Retinal pigment epithelial cell (primary cell): ENCODE measurements at regions not wholly inside any gene's neighbourhood (a gene's known extent, or its start where the extent isn't known, plus 50 kb on each side); places are given as distances from the start of the nearest gene placed in this dataset.

Source experiments
- DNase-seq: peaks from one replicate; pipeline ENCODE4 v3.0.0-alpha.2; 2010; ENCODE audit warnings: low read depth
- H3K4me3 ChIP-seq: 2 replicates; pipeline ENCODE4 v1.5.1; 2011; ENCODE audit warnings: mild to moderate bottlenecking, low read length, control low read depth, moderate library complexity
- TF ChIP-seq, protein P1 (sequence below): conservative IDR thresholded peaks from 2 replicates; pipeline ENCODE4 v1.5.1; 2011; ENCODE audit warnings: low read depth, low read length, control low read depth, inconsistent platforms

DNA sequence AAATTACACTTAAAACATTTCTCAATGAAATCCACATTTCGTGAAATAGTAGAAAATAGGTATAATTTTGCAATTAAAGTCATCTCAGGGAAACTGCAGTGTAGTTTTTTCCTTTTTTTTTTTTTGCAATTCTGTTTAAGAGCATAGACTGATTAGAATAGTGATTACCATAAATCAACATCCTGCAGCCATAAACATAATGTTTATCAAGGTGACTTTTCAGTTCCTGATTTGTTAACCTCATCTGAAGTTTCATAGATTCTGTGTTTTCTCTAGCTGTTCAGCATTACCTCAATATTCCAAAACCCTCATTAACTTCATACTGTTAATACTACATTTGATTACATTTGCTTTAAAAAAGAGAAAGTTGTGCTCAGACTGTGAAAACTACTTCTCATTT lies 286.3 kb upstream of the DACH1 start:
- no peak for DNase-seq
- H3K4me3 ChIP-seq, result no peak overlapping the region
- TF ChIP-seq, protein P1, sequence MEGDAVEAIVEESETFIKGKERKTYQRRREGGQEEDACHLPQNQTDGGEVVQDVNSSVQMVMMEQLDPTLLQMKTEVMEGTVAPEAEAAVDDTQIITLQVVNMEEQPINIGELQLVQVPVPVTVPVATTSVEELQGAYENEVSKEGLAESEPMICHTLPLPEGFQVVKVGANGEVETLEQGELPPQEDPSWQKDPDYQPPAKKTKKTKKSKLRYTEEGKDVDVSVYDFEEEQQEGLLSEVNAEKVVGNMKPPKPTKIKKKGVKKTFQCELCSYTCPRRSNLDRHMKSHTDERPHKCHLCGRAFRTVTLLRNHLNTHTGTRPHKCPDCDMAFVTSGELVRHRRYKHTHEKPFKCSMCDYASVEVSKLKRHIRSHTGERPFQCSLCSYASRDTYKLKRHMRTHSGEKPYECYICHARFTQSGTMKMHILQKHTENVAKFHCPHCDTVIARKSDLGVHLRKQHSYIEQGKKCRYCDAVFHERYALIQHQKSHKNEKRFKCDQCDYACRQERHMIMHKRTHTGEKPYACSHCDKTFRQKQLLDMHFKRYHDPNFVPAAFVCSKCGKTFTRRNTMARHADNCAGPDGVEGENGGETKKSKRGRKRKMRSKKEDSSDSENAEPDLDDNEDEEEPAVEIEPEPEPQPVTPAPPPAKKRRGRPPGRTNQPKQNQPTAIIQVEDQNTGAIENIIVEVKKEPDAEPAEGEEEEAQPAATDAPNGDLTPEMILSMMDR, result no peak

DNA sequence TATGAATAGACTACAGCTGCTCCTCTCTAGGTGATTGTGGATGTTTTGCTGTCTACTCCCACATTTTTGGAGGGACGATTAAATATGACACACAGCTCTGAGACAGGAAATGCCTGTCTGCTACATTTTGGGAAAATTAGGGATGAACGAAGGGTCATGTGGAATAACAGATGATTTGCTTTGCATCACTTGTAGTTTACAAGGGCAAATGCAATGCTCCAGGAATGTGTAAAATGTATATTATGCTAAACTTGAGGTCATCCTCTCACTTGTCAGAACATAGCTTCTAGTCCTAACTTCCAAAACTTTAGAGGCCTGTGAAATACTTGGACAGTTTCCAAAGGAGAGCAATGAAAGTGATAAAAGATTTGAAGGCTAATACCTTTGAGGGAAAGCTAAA lies 284.2 kb upstream of the DACH1 start:
- TF ChIP-seq, protein P1, result no peak
- no peak overlapping the region for H3K4me3 ChIP-seq
- no peak for DNase-seq

DNA sequence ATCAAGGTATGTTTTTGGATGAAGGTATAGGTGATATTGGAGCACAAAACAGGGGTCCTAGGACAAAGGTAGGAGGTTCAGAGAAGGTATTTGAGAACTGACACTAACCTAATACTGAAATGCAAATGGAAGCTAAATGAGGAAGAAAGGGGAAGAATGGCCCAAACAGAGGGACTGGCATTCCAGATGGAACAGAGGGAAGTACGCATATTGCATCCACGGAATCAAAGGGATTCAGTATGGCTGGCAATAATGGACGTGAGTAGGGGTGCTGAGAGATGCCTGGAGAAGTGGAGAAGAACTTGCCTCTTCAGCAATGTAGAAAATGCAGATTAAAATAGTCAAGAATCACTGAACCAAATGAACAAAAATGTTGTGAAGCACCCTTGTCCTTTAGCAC lies 283.5 kb upstream of the DACH1 start:
- no peak for DNase-seq
- no peak overlapping the region for H3K4me3 ChIP-seq
- TF ChIP-seq, protein P1, result no peak

DNA sequence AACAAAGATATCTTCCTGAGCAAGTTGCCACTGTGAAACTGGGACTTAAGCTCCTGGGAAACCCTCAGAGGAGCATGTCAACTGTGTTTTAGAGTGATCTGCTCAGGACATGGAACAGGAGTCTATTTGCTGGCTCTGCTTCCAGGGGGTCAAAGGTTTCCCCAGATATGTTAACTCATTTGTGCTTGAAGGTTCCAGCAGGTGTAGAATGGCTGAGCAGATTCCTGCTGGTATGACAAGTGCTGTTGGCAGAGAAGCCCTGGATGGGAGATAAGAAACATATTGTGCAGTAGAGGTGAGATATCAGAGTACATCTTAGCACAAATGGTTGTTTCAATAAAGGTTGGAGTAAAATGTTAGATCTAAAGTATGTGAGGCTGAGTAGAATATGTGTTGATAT lies 282.7 kb upstream of the DACH1 start:
- H3K4me3 ChIP-seq, result no peak overlapping the region
- DNase-seq, result no peak
- TF ChIP-seq, protein P1, result no peak

DNA sequence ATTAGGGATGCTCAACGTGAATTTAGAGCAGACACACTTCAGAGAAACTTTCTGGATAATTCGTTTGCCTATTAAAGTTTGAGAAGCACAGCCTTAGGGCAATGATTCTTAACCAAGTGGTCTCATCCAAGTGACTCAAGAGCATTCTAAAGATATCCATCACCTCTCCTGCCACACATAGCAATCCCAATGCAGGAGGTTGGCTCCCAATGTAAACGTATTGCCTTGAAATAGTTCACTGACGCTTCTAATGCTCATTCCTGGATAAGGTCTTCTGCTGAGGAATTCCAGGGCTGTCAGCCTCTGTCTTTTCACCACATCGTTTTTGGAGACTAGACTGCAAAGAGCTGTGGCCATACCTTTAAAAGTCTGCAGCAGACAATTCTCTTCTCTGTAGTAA lies 279.8 kb upstream of the DACH1 start:
- DNase-seq, result no peak
- TF ChIP-seq, protein P1, result no peak
- H3K4me3 ChIP-seq, result no peak overlapping the region

DNA sequence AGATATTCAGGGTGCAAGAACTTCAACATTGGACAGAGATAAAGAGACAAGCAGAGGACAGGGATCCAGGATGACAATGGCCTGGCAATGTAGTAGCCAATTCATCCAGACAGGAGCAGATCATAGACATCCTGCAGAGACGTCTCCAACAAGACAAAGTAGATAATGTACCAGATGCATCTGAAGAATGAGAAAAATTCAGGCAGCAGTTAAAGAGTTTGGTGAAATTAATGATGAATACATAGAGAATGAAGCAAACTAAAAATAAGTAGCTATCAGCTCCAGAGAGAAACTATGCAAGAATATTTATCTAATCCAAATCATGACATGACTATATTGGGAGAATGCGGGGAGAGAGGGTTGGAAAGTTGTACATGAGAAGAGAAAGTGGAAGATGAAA lies 278.4 kb upstream of the DACH1 start:
- DNase-seq, result no peak
- H3K4me3 ChIP-seq, result no peak overlapping the region
- TF ChIP-seq, protein P1, result no peak

DNA sequence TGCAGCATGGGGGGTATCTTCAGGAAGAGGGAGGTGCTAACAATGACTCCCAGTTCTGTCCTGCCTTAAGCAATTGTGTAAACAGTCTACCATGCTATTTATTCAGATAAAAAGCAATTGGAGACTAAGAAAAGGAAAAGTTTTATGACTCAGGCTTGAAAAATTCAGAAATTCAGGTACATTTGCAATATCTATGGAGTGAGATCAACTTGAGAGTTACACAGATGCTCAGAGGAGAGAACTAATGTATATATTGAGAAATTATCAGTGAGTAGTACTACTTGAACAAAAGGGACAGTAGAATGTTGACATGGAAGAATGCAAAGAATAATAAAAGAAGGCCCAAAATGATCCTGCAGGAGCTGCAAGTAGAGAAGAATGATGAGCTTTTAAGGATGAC lies 277.6 kb upstream of the DACH1 start:
- H3K4me3 ChIP-seq, result no peak overlapping the region
- TF ChIP-seq, protein P1, result no peak
- no peak for DNase-seq
